NB4 (cell line): ENCODE measurements at regions not wholly inside any gene's neighbourhood (a gene's known extent, or its start where the extent isn't known, plus 50 kb on each side); places are given as distances from the start of the nearest gene placed in this dataset.
A peak's percentile ranks its signal among the peaks of the same experiment; 100 is the strongest.

ENCODE experiments used
- DNase-seq: peaks from one replicate; pipeline ENCODE4 v3.0.0; 2010; ENCODE audit warnings: low read depth
- H3K4me3 ChIP-seq: one replicate; pipeline ENCODE4 v1.5.1; 2011; ENCODE audit warnings: mild to moderate bottlenecking, low read depth, low read length, moderate library complexity
- CTCF ChIP-seq: IDR thresholded peaks from one replicate; pipeline ENCODE4 v1.5.1; 2012; ENCODE audit warnings: low read depth, low read length
- MAX ChIP-seq: IDR thresholded peaks from 2 replicates; pipeline ENCODE4 v1.6.1; 2011; ENCODE audit warnings: low read depth, low read length
- MYC ChIP-seq: IDR thresholded peaks from 2 replicates; pipeline ENCODE4 v1.6.1; 2011; ENCODE audit warnings: low read depth, low read length
- POLR2A ChIP-seq: IDR thresholded peaks from 2 replicates; pipeline ENCODE4 v1.6.1; 2011; ENCODE audit warnings: mild to moderate bottlenecking; ENCODE audit not compliant: insufficient read length; ENCODE audit errors: extremely low read depth

- no peak for DNase-seq
- TF ChIP-seq MAX: no peak
- no peak for TF ChIP-seq MYC
- TF ChIP-seq POLR2A: no peak
- TF ChIP-seq CTCF: no peak
- H3K4me3 ChIP-seq: no peak overlapping the region
Observed at GRCh38 chr2:204104811-204105210, 168.2 kb downstream of the ICOS start.

- H3K4me3 ChIP-seq: no peak overlapping the region
- TF ChIP-seq CTCF: peak; percentile 37
- no peak for TF ChIP-seq POLR2A
- DNase-seq: peak; percentile 58
Observed at GRCh38 chr2:204108330-204108751, 171.8 kb downstream of the ICOS start.

- no peak for DNase-seq
- no peak overlapping the region for H3K4me3 ChIP-seq
- TF ChIP-seq MYC (no peak), MAX (no peak), POLR2A (no peak)
Observed at GRCh38 chr2:204108781-204109295, 172.3 kb downstream of the ICOS start.

GRCh38 chr2:204109681-204110080 is 173.1 kb downstream of the ICOS start:
- H3K4me3 ChIP-seq: no peak overlapping the region

GRCh38 chr2:204110338-204110741 is 173.8 kb downstream of the ICOS start:
- DNase-seq: peak; percentile 76
- no peak overlapping the region for H3K4me3 ChIP-seq
- TF ChIP-seq MAX: no peak
- TF ChIP-seq CTCF: no peak
- no peak for TF ChIP-seq POLR2A
- no peak for TF ChIP-seq MYC

More at GRCh38 chr2:204109681-204110080, 173.1 kb downstream of the ICOS start:
- peak; percentile 7 for DNase-seq
- TF ChIP-seq MAX: no peak
- no peak for TF ChIP-seq POLR2A
- no peak for TF ChIP-seq MYC
- no peak for TF ChIP-seq CTCF

GRCh38 chr2:204110751-204111516 is 174.4 kb downstream of the ICOS start:
- TF ChIP-seq POLR2A (no peak), CTCF (no peak), MAX (no peak), MYC (no peak)
- H3K4me3 ChIP-seq: no peak overlapping the region
- DNase-seq: no peak
